ENCODE measurements at regions not wholly inside any gene's neighbourhood (a gene's known extent, or its start where the extent isn't known, plus 50 kb on each side); places are given as distances from the start of the nearest gene placed in this dataset.

GRCh38 chr7:26508481-26508880 is 216.8 kb downstream of the SNX10 start (continued):
- TF ChIP-seq SIX5 (IDR thresholded peaks at IDR 0.05; ENCODE audit: low read depth, low read length): no peak

GRCh38 chr7:26508917-26509316 is 217.3 kb downstream of the SNX10 start:
- CTCF ChIA-PET (ENCODE audit: partially characterized antibody): interaction anchor here (0.6 to 2.1 kb wide), 10 partner anchors 12 to 159 kb away, joined by 3 to 8 read pairs (median 4); no protein-coding TSS in a partner anchor
- H3K79me2 ChIP-seq (ENCODE audit: control insufficient read depth in 1 of 2, insufficient read depth in 2 of 2, low read length in 2 of 2): no peaks in the 10 kb centered on the region
- DNase-seq (ENCODE audit: low read depth in 1 of 2, low spot score in 2 of 2): no peak
- H2AK5ac ChIP-seq (ENCODE audit: low read depth, low read length): no peak overlapping the region
- no peaks in the 10 kb centered on the region for H3K9me3 ChIP-seq (ENCODE audit: insufficient read depth in 2 of 2, low read depth in 1 of 2, low read length in 1 of 2)
- H2BK20ac ChIP-seq (ENCODE audit: low read length): no peak overlapping the region
- H4K5ac ChIP-seq (ENCODE audit: insufficient read length, low read depth, low read length): no peak overlapping the region
- H3K27ac ChIP-seq (ENCODE audit: low read depth, low read length): no peak overlapping the region
- no peak overlapping the region for H4K8ac ChIP-seq (ENCODE audit: extremely low read depth, insufficient read depth, low read length)
- H3K4me1 ChIP-seq (replicated peaks in 1 of 4; ENCODE audit: control insufficient read depth in 3 of 4, insufficient read depth in 4 of 4, low read length in 3 of 4): peaks cover 0 to 8% (median 2%) of the 10 kb centered on the region in 4 experiments; a peak in 2 of 7 replicates
- no peak overlapping the region for H2BK120ac ChIP-seq (replicated peaks; ENCODE audit: low read depth, low read length)
- no peak overlapping the region for H3K4ac ChIP-seq (replicated peaks; ENCODE audit: insufficient read length, low read depth, low read length)
- H2AFZ ChIP-seq (ENCODE audit: low read length): no peak overlapping the region
- no peak overlapping the region for H3K56ac ChIP-seq (replicated peaks; ENCODE audit: insufficient read length, low read depth, low read length)
- H3K14ac ChIP-seq (ENCODE audit: insufficient read length): no peak overlapping the region
- H3K36me3 ChIP-seq (ENCODE audit: control insufficient read depth in 2 of 4, insufficient read depth in 4 of 4, low read length in 3 of 4): no peaks in the 10 kb centered on the region
- FAIRE-seq: no peak
- no peak overlapping the region for H3K4me3 ChIP-seq (ENCODE audit: extremely low read depth in 1 of 4, insufficient read depth in 2 of 4, low read depth in 3 of 4, low read length in 4 of 4)
- H3K27me3 ChIP-seq (replicated peaks in 1 of 4; ENCODE audit: control insufficient read depth in 3 of 4, extremely low read depth in 1 of 4, insufficient read depth in 3 of 4, low read length in 3 of 4): no peaks in the 10 kb centered on the region; a peak in 1 of 7 replicates
- H2BK15ac ChIP-seq (ENCODE audit: low read length): no peak overlapping the region
- no peaks in the 10 kb centered on the region for H3K23me2 ChIP-seq (ENCODE audit: low read depth, low read length)
- H3K79me1 ChIP-seq (ENCODE audit: low read depth, low read length): no peaks in the 10 kb centered on the region
- no peak for TF ChIP-seq MAFK (IDR thresholded peaks at IDR 0.05; ENCODE audit: low read depth, low read length)
- TF ChIP-seq SAP30 (IDR thresholded peaks at IDR 0.05; ENCODE audit: insufficient read depth, insufficient replicate concordance, low read length): no peak
- no peak for TF ChIP-seq GABPA (IDR thresholded peaks at IDR 0.05; ENCODE audit: borderline replicate concordance, insufficient read depth, low read length)
- no peak for TF ChIP-seq CBX8 (IDR thresholded peaks at IDR 0.05; ENCODE audit: borderline replicate concordance, low read depth, low read length)
- no peak for TF ChIP-seq POU5F1 (IDR thresholded peaks at IDR 0.05; ENCODE audit: low read depth, low read length)
- TF ChIP-seq SIRT6 (IDR thresholded peaks at IDR 0.05; ENCODE audit: low read length): no peak
- TF ChIP-seq CREB1 (IDR thresholded peaks at IDR 0.05): no peak
- no peak for TF ChIP-seq KDM4A (IDR thresholded peaks at IDR 0.05; ENCODE audit: low read depth, low read length, severe bottlenecking)
- no peak for TF ChIP-seq GTF2F1 (IDR thresholded peaks at IDR 0.05; ENCODE audit: borderline replicate concordance, low read depth, low read length)
- no peak for TF ChIP-seq POLR2A (IDR thresholded peaks at IDR 0.05; ENCODE audit: control extremely low read depth in 1 of 2, low read depth in 2 of 2, low read length in 2 of 2)
- no peak for TF ChIP-seq SP4 (IDR thresholded peaks at IDR 0.05; ENCODE audit: low read length)
- H2BK12ac ChIP-seq (ENCODE audit: low read depth, low read length): no peak overlapping the region
- POLR2A ChIA-PET (ENCODE audit: partially characterized antibody): no interaction called here
- WGBS, 2 experiments (ENCODE audit: extremely low coverage in 1 of 2, insufficient coverage in 1 of 2, insufficient read length in 1 of 2, insufficient replicate concordance in 2 of 2, low coverage in 1 of 2, low lambda C conversion rate in 2 of 2, missing lambda C conversion rate in 1 of 2): 80% methylated on average over 5 of the region's 5 CpGs; no CpG with 5 or more reads in 1 of the 2 experiments
- H3K18ac ChIP-seq (ENCODE audit: extremely low read depth, low read length): no peak overlapping the region
- H3K9ac ChIP-seq (replicated peaks in 1 of 4; ENCODE audit: extremely low read depth in 1 of 4, low read depth in 3 of 4, low read length in 3 of 4): no peak overlapping the region
- H3K4me2 ChIP-seq (ENCODE audit: insufficient read depth in 1 of 2, low read depth in 2 of 2, low read length in 2 of 2): no peak overlapping the region
- no peaks in the 10 kb centered on the region for H4K20me1 ChIP-seq (replicated peaks in 1 of 2; ENCODE audit: control insufficient read depth in 1 of 2, insufficient read depth in 2 of 2, low read length in 2 of 2)
- H2BK5ac ChIP-seq (ENCODE audit: low read depth, low read length): no peak overlapping the region
- H4K91ac ChIP-seq (replicated peaks; ENCODE audit: insufficient read length, low read length): no peak overlapping the region
- H3K23ac ChIP-seq (ENCODE audit: insufficient read length): no peak overlapping the region
